ENCODE measurements at regions not wholly inside any gene's neighbourhood (a gene's known extent, or its start where the extent isn't known, plus 50 kb on each side); places are given as distances from the start of the nearest gene placed in this dataset.

- TF ChIP-seq CTCF (IDR thresholded peaks at IDR 0.05; ENCODE audit: poor library complexity) = no peak
- TF ChIP-seq EZH2 (IDR thresholded peaks at IDR 0.05; ENCODE audit: borderline replicate concordance) = no peak
- no peak for TF ChIP-seq EZH2phosphoT487 (IDR thresholded peaks at IDR 0.05; ENCODE audit: low read depth, severe bottlenecking, unreplicated experiment)
Measured at GRCh38 chr3:193951859-193952258, 184.1 kb upstream of the HES1 start.

All from hepatocyte (in vitro differentiated cells).